ENCODE measurements at regions not wholly inside any gene's neighbourhood (a gene's known extent, or its start where the extent isn't known, plus 50 kb on each side); places are given as distances from the start of the nearest gene placed in this dataset.
A peak's percentile ranks its signal among the peaks of the same experiment; 100 is the strongest.

- intact Hi-C loops (cut with DNase I; ENCODE audit: low total_unique reads): no loop called here
- no peak overlapping the region for H3K4me3 ChIP-seq
- no peaks in the 10 kb centered on the region for H3K4me1 ChIP-seq
- H3K36me3 ChIP-seq: no peaks in the 10 kb centered on the region
- no peak for DNase-seq
- TF ChIP-seq CTCF (IDR thresholded peaks at IDR 0.05 in 8 of 11, conservative IDR thresholded peaks at IDR 0.05 in 3 of 11) (no peak), POLR2A (IDR thresholded peaks at IDR 0.05) (no peak), POLR2AphosphoS5 (IDR thresholded peaks at IDR 0.05) (no peak)
- no peak overlapping the region for H3K27ac ChIP-seq
- no peaks in the 10 kb centered on the region for H3K27me3 ChIP-seq (replicated peaks in 1 of 7)
- WGBS, 5 donors: 81 to 89% (median 84%) methylated on average over 3 of the region's 3 CpGs
- no peaks in the 10 kb centered on the region for H3K9me3 ChIP-seq
These were observed 226.1 kb upstream of the SEMA3D start for GRCh38 chr7:85412912-85413311.

GRCh38 chr7:85407391-85407790, 220.5 kb upstream of the SEMA3D start:
- Histone ChIP-seq H3K4me1 (no peaks in the 10 kb centered on the region), H3K27me3 (replicated peaks in 1 of 7) (no peaks in the 10 kb centered on the region), H3K27ac (no peak overlapping the region), H3K4me3 (no peak overlapping the region), H3K9me3 (no peaks in the 10 kb centered on the region), H3K36me3 (no peaks in the 10 kb centered on the region)
- TF ChIP-seq POLR2A (IDR thresholded peaks at IDR 0.05) (no peak), POLR2AphosphoS5 (IDR thresholded peaks at IDR 0.05) (no peak), CTCF (IDR thresholded peaks at IDR 0.05 in 8 of 11, conservative IDR thresholded peaks at IDR 0.05 in 3 of 11) (no peak)
- no peak for DNase-seq
- 82 to 90% (median 84%) methylated on average over 3 of the region's 3 CpGs for WGBS, 5 donors
- intact Hi-C loops (cut with DNase I; ENCODE audit: low total_unique reads): no loop called here

GRCh38 chr7:85405016-85405902, 218.4 kb upstream of the SEMA3D start:
- H3K4me1 ChIP-seq: no peaks in the 10 kb centered on the region
- no peaks in the 10 kb centered on the region for H3K36me3 ChIP-seq
- TF ChIP-seq POLR2AphosphoS5 (IDR thresholded peaks at IDR 0.05): no peak
- no peak for TF ChIP-seq POLR2A (IDR thresholded peaks at IDR 0.05)
- no peak for TF ChIP-seq CTCF (IDR thresholded peaks at IDR 0.05 in 8 of 11, conservative IDR thresholded peaks at IDR 0.05 in 3 of 11)
- peak; percentile 53 for DNase-seq
- H3K27ac ChIP-seq: no peak overlapping the region
- 83 to 96% (median 92%) methylated on average over 2 of the region's 2 CpGs for WGBS, 5 donors
- no peak overlapping the region for H3K4me3 ChIP-seq
- no peaks in the 10 kb centered on the region for H3K27me3 ChIP-seq (replicated peaks in 1 of 7)
- no peaks in the 10 kb centered on the region for H3K9me3 ChIP-seq
- intact Hi-C loops (cut with DNase I; ENCODE audit: low total_unique reads): no loop called here

GRCh38 chr7:85396676-85397075, 209.8 kb upstream of the SEMA3D start:
- Histone ChIP-seq H3K4me1 (no peaks in the 10 kb centered on the region), H3K4me3 (no peak overlapping the region), H3K27ac (no peak overlapping the region), H3K27me3 (replicated peaks in 1 of 7) (no peaks in the 10 kb centered on the region), H3K9me3 (peaks cover 0 to 9% (median 0%) of the 10 kb centered on the region in 8 donors), H3K36me3 (no peaks in the 10 kb centered on the region)
- DNase-seq: no peak
- TF ChIP-seq POLR2A (IDR thresholded peaks at IDR 0.05) (no peak), CTCF (IDR thresholded peaks at IDR 0.05 in 8 of 11, conservative IDR thresholded peaks at IDR 0.05 in 3 of 11) (no peak), POLR2AphosphoS5 (IDR thresholded peaks at IDR 0.05) (no peak)
- WGBS, 5 donors: 65 to 92% (median 78%) methylated on average over 1 of the region's 1 CpG
- intact Hi-C loops (cut with DNase I; ENCODE audit: low total_unique reads): no loop called here

All from spleen (tissue), 11 donors.